ENCODE measurements at regions not wholly inside any gene's neighbourhood (a gene's known extent, or its start where the extent isn't known, plus 50 kb on each side); places are given as distances from the start of the nearest gene placed in this dataset.

GRCh38 chr15:46442901-46443590 is 808.2 kb downstream of the SQOR start:
- no peaks in the 10 kb centered on the region for H3K79me2 ChIP-seq (ENCODE audit: control insufficient read depth in 1 of 2, insufficient read depth in 2 of 2, low read length in 2 of 2)
- no peak overlapping the region for H4K91ac ChIP-seq (replicated peaks; ENCODE audit: insufficient read length, low read length)
- no peak overlapping the region for H3K4me2 ChIP-seq (ENCODE audit: insufficient read depth in 1 of 2, low read depth in 2 of 2, low read length in 2 of 2)
- no peaks in the 10 kb centered on the region for H3K36me3 ChIP-seq (ENCODE audit: control insufficient read depth in 2 of 4, insufficient read depth in 4 of 4, low read length in 3 of 4)
- no peak overlapping the region for H4K8ac ChIP-seq (ENCODE audit: extremely low read depth, insufficient read depth, low read length)
- no peak overlapping the region for H2BK5ac ChIP-seq (ENCODE audit: low read depth, low read length)
- no peak for DNase-seq (ENCODE audit: low read depth in 1 of 2, low spot score in 2 of 2)
- no peak overlapping the region for H2BK12ac ChIP-seq (ENCODE audit: low read depth, low read length)
- 90% methylated on average over 1 of the region's 1 CpG; no CpG with 5 or more reads in 1 of the 2 experiments for WGBS, 2 experiments (ENCODE audit: extremely low coverage in 1 of 2, insufficient coverage in 1 of 2, insufficient read length in 1 of 2, insufficient replicate concordance in 2 of 2, low coverage in 1 of 2, low lambda C conversion rate in 2 of 2, missing lambda C conversion rate in 1 of 2)
- ChIA-PET POLR2A (ENCODE audit: partially characterized antibody) (no interaction called here), CTCF (ENCODE audit: partially characterized antibody) (interaction anchor here (1.0 to 1.1 kb wide), 2 partner anchors 137 to 138 kb away, joined by 3 read pairs; no protein-coding TSS in a partner anchor)
- H4K5ac ChIP-seq (ENCODE audit: insufficient read length, low read depth, low read length) = no peak overlapping the region
- H3K56ac ChIP-seq (replicated peaks; ENCODE audit: insufficient read length, low read depth, low read length) = no peak overlapping the region
- no peak overlapping the region for H2BK20ac ChIP-seq (ENCODE audit: low read length)
- no peak overlapping the region for H3K4me3 ChIP-seq (ENCODE audit: extremely low read depth in 1 of 4, insufficient read depth in 2 of 4, low read depth in 3 of 4, low read length in 4 of 4)
- no peak overlapping the region for H2AFZ ChIP-seq (ENCODE audit: low read length)
- H2BK15ac ChIP-seq (ENCODE audit: low read length) = no peak overlapping the region
- H3K27me3 ChIP-seq (replicated peaks in 1 of 4; ENCODE audit: control insufficient read depth in 3 of 4, extremely low read depth in 1 of 4, insufficient read depth in 3 of 4, low read length in 3 of 4) = no peaks in the 10 kb centered on the region
- no peaks in the 10 kb centered on the region for H3K79me1 ChIP-seq (ENCODE audit: low read depth, low read length)
- no peak overlapping the region for H3K18ac ChIP-seq (ENCODE audit: extremely low read depth, low read length)
- H3K23me2 ChIP-seq (ENCODE audit: low read depth, low read length) = no peaks in the 10 kb centered on the region
- no peak for FAIRE-seq
- H2AK5ac ChIP-seq (ENCODE audit: low read depth, low read length) = no peak overlapping the region
- no peaks in the 10 kb centered on the region for H4K20me1 ChIP-seq (replicated peaks in 1 of 2; ENCODE audit: control insufficient read depth in 1 of 2, insufficient read depth in 2 of 2, low read length in 2 of 2)
- no peak overlapping the region for H3K23ac ChIP-seq (ENCODE audit: insufficient read length)
- no peaks in the 10 kb centered on the region for H3K9me3 ChIP-seq (ENCODE audit: insufficient read depth in 2 of 2, low read depth in 1 of 2, low read length in 1 of 2)
- no peak overlapping the region for H3K14ac ChIP-seq (ENCODE audit: insufficient read length)
- H3K4me1 ChIP-seq (replicated peaks in 1 of 4; ENCODE audit: control insufficient read depth in 3 of 4, insufficient read depth in 4 of 4, low read length in 3 of 4) = no peaks in the 10 kb centered on the region
- H3K4ac ChIP-seq (replicated peaks; ENCODE audit: insufficient read length, low read depth, low read length) = no peak overlapping the region
- H2BK120ac ChIP-seq (replicated peaks; ENCODE audit: low read depth, low read length) = no peak overlapping the region
- H3K27ac ChIP-seq (ENCODE audit: low read depth, low read length) = no peak overlapping the region
- H3K9ac ChIP-seq (replicated peaks in 1 of 4; ENCODE audit: extremely low read depth in 1 of 4, low read depth in 3 of 4, low read length in 3 of 4) = no peak overlapping the region
- TF ChIP-seq YY1 (IDR thresholded peaks at IDR 0.05; ENCODE audit: low read depth, low read length) (no peak), GTF2F1 (IDR thresholded peaks at IDR 0.05; ENCODE audit: borderline replicate concordance, low read depth, low read length) (no peak), MAX (IDR thresholded peaks at IDR 0.05) (no peak), EZH2 (IDR thresholded peaks at IDR 0.05; ENCODE audit: low read depth, low read length, severe bottlenecking) (no peak), SP4 (IDR thresholded peaks at IDR 0.05; ENCODE audit: low read length) (no peak)

Measured in H1 (cell line).